DMS53 treated with DMSO at 0.1 percent for 48 hours (cell line): ENCODE measurements at regions not wholly inside any gene's neighbourhood (a gene's known extent, or its start where the extent isn't known, plus 50 kb on each side); places are given as distances from the start of the nearest gene placed in this dataset.
A peak's percentile ranks its signal among the peaks of the same experiment; 100 is the strongest.

Source experiments
- DNase-seq: peaks from one replicate; lab custom pipeline; 2025; ENCODE audit not compliant: unreplicated experiment; lab: John Stamatoyannopoulos, UW

DNA sequence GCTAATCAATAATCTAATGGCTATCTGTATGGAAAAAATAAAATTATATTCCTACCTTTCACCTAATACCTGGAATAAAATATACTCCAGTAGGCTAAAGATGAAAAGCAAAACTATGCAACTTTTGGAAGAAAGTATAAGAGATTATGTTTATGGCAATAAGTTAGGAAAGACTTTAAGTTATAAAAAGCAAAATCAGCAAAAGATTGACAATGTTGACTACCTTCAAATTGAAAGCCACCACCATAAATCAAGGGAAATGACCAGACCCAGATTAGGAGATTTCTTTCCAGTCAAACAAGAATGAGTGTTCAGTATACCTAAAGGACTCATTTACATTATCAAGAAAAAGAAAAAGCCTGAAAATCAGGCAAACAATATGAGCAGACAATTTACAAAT, 159.1 kb upstream of the ZBED5 start:
- no peak for DNase-seq

DNA sequence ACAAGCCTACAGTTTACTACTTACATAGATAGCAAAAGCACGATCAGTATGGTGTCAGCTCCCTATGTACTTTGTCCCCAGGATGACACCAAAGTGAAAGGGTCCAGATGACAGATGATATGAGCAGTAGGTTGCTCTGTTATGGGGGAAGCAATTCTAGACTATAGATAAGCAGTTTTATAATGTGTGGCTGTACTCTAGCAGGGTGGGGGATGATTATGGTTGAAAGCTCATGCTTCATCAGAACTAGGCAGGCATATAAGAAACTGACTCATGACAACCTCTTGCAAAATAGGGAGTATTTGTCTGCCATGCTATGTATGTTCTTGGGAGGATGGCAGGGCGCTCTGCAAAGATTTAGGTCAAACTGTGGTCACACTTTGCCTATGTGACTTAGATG, 158.2 kb upstream of the ZBED5 start:
- DNase-seq = no peak

DNA sequence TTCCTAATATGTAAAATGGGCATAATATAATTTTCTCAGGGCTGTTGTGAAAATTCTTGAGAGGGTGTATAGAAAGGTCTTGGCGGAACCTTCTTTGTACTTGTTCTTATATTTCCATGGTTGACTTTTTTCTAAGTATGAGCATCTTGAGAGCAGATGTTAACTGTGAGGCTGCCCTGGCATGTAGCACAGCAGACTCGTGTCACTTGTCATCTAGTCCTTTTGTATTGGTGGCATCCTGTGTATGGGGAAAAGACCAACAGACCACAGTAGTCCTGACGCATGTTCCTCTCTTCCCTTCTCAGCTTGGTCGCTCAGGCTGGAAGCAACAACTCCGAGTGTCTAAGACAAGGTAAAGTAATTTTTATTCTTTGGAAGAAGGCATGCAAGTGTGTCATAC, 153.8 kb upstream of the ZBED5 start:
- DNase-seq = no peak

DNA sequence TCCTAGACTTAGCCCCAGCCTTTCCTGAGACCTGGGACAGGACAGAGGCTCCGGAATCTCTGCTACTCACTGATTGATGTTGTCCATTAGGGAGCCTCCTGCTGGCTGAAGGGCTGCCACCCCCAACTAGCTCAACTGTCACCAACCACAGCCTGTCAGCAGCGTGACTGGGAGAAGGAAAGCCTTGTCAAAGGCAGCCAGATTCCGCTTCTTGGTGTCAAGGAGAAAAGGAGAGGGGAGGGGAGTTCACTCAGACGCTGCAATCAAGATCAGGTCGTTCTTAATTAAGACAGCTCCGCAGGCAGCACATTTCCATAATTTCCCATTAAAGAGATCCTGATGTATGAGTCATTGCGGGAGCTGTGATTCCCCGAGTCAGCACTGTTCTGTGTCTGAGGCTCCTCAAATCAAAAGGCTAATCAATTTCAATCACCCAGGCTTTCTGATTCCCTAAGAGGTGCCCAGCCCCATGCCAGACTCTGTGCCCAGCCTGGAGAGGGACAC, 152.8 kb upstream of the ZBED5 start:
- DNase-seq = no peak

DNA sequence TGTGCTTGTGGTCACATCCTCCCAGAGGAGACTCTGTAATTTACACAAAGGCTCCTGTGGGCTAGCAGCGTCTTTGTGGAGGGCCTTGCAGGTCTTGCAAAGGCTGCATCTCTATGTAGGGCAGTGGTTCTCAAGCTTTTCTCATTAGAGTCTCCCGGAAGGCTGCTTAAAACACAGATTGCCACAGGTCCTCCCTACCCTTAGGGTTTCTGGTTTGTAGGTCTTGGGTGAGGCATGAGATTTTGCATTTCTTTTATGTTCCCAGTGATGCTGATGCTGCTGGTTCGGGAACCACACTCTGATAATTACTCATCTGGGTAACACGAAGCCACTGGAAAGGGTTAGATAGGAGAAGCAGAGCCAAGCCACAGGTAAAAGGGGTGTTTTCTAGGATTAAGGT, 151.3 kb upstream of the ZBED5 start:
- DNase-seq = no peak

DNA sequence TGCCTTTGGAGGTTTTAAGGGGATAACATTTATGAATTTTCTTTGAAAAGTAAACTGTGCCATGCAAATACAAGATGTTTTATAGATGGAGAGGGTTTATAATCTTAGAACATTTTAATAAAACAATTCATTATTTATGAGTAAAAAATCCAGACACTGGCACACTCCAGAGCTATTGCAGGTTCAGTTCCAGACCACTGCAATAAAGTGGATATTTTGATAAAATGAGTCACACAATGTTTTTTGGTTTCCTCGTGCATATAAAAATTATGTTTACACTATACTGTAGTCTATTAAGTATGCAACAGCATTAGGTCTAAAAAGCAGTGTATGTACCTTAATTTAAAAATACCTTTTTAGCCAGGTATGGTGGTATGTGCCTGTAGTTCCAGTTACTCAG, 146.2 kb upstream of the ZBED5 start:
- no peak for DNase-seq

DNA sequence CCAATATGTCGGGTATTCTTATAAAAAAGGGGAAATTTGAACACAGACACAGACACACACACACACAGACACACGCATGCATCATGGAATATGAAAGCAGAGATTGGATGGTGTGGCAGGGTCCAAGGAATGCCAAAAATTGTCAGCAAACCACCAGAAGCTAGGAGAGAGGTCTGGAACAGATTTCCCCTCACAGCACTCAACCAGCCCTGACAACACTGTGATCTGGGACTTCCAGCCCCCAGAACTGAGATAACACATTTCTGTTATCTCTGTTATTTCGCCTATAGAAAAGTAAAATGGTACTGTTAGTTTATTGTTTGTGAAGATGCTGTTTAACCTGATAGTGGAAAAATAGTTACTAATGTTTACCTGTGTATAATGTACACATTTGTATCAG, 145.4 kb upstream of the ZBED5 start:
- DNase-seq = no peak

DNA sequence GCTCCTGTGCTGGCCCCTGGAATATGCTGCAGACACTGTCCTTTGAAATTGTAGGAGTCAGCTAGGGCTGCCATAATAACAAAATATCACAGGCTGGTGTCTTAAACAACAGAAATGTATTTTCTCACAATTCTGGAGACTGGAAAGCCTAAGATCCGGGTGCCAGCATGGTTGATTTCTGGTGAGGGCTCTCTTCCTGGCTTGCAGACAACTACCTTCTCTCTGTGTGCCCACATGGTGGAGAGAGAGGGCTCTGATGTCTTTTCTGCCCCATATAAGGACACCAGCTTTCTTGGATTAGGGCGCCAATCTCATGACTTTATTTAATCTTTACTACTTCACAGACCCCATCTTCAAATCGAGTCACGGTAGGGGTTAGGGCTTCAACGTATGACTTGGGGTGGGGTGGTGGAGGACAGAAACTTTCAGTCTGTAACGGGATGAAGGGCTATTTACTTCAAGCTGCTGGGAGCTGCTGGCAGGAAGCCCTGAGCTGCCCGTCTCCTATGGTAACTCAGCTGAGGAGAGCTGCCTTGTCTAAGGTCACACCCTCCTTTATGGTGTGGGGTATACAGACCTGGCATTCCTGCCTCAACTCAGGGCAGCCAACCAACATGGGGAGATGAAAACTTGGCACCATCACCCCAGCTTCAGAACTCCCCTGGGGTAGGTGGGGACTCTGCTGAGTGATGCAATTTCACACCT, 142.9 kb upstream of the ZBED5 start:
- no peak for DNase-seq

DNA sequence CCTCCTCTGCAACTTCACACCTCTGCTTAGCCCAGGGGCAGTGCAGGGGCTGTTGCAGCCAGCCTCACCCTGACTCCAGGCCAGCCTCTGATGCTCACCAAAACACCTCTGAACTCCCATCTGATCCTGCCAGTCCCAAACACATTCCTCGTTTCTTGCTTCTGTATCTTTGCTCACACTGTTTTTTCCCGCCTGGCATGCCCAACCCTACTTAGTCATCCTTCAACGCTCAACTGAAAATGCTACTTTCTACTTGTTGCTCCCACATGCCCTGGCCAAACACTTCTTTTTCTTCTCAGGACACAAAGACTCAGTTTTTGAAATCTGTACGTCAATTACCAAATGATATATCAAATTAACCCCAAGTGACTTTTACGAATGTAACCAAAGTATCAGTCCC, 140.8 kb upstream of the ZBED5 start:
- no peak for DNase-seq

DNA sequence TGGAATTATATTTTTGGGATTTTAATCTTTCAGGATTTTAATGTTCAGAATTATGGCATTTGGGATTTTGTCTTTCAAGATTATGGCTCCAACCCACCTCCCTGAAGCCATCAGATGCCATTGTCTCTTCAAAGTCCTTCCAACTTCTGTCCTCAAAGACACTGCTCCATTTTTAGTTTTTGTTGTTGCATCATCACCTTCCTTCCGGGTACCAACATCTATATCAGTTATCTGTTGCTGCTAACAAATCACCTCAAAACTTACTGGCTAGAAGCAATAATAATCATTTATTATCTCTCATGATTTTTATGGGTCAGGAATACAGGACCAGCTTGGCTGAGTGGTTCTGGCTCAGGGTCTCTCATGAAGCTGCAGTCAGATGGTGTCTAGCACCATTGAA, 138.8 kb upstream of the ZBED5 start:
- no peak for DNase-seq

DNA sequence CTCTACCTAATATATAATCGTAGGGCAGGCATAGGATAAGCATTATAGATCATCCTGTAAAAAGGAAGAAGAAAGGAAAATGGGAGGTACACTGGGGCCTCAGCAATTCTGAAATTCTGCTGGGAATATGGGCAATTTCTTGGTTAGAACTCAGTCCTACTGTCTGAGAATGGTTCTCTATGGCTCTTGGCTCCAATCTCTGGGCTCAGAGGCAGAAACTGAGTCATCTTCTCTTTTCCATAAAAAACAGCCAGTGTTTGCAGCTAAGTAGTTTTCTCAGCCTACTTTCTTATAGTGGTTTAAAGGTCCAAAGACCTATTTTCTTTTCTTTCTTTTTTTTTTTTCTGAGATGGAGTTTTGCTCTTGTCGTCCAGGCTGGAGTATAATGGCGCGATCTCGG, 135.8 kb upstream of the ZBED5 start:
- DNase-seq = no peak

DNA sequence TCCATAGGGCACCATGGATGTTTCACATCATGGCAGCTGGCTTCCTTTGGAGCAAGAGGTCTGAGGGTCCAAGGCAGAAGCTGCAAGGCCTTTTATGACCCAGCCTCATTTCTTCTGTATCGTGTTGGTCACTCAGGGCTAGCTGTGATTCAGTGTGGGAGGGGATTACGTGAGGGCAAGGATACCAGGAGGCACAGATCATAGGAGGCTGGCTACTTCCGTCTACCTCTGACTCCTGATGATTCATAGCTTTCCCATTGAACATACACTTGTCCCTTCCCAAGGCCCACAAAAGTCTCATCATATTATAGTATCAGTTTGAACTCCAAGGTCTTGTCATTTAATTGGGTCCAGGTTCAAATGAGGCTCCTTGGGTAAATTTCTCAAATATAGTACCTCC, 135.3 kb upstream of the ZBED5 start:
- no peak for DNase-seq

DNA sequence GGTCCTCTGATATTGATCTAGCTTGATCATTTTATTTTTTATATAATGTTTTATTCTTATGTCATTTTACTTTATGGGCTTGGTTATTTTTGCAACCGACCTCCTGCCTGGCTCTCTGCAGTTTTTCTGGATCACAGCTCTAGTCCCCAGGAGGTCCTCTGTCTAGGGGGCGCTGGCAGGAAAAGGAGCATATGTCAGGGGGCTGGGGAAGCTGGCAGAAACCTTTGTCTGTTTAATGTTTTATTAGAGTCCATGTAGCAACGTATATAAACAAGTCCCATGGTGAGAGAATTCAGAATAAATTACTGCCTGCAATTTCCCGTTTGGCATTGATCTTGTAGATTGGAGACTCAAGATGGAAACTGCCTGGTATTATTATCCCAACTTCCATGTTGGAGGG, 133.5 kb upstream of the ZBED5 start:
- no peak for DNase-seq

DNA sequence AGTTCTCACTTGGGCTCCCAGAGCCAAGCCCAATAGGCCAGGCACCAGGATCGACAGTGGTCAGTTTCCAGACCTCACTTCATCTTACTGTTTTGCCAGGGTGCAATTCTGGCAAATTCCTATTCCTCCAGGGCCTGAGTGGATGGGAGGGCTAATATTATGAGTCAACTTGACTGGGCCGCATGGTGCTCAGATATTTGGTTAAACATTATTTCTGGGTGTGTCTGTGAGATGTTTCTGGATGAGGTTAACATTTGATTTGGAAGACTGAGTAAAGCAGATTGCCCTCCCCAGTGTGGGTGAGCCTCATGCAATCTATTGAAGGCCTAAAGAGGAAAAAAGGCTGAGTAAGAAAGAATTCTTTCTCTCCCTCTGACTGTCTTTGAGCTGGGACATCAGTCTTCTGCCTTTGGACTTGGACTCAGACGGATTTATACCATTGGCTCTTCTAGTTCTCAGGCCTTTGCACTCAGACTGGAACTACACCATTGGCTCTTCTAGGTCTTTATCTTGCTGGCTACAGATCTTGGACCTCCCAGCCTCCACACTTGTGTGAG, 132.9 kb upstream of the ZBED5 start:
- DNase-seq = no peak

DNA sequence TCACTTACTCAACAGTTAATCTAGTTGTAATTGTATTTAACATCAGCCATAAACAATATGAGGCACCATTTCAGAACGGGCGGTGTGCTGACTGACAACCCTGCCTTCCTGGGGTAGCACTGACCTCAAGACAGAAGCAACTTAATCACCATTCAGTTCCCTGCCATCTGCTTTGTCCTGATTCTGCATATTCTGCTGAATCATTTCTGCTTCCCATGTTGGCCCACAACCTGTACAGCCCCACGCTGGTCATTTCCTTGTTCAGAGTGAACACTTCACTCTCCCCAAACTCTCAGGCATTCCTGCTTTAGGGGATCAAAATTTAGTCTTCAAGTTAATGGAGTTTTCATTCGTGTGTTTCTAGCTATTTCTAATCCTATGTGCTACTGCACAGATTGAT, 132.3 kb upstream of the ZBED5 start:
- DNase-seq = no peak

DNA sequence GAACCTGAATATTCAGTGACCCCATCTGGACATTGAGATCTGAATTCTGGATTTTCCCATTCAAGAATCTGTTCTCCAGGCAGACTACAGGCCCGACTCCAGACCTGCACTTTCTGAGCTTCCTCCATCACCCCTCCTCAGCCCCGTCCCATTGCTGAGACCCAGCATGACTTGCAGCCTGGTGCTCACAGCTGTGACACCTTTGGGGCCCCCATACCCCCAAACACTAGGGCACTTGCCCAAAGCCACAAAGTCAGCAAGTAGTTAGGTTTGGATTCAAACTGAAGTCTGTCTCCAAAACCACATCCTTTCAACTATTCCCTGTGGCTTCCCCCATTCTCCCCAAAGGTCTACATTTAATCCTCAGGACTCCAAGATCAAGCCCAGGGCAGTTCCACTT, 128.2 kb upstream of the ZBED5 start:
- no peak for DNase-seq

DNA sequence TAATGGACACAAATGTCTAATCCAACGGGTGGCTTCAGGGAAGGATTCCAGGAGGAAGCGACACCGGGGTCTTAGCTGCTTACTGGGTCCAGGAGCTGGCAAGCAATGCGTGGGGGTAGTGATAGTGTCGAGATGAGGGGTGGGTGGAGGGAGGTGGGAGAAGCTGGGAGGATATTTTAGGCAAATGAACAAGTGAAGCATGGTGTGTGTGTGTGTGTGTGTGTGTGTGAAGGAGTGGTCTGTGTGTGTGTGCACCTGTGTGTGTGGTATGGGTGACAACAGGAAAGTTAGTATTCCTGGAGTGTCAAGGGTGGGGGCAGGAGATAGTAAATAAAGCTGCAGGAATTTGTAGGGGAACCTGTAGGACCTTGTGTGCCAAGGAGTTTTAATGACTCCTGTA, 126.9 kb upstream of the ZBED5 start:
- no peak for DNase-seq

DNA sequence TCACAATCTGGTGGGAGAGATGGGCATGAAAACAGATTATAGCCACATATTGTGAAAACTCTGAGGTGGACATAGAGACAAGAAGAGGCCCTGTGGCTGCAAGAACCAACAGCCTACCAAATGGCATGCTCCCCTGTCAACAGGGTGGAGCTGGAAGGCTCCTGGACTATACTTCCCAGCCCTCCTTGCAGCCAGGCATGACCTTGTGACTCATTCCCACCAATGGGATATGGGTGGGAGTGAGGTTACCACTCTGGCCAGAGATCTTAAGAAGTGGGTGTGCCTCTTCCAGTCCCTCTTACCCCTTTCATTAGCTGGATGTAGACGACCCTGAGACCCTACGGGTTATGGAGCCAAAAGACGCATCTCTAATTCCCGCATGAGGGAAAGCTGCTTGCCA, 126.4 kb upstream of the ZBED5 start:
- no peak for DNase-seq

DNA sequence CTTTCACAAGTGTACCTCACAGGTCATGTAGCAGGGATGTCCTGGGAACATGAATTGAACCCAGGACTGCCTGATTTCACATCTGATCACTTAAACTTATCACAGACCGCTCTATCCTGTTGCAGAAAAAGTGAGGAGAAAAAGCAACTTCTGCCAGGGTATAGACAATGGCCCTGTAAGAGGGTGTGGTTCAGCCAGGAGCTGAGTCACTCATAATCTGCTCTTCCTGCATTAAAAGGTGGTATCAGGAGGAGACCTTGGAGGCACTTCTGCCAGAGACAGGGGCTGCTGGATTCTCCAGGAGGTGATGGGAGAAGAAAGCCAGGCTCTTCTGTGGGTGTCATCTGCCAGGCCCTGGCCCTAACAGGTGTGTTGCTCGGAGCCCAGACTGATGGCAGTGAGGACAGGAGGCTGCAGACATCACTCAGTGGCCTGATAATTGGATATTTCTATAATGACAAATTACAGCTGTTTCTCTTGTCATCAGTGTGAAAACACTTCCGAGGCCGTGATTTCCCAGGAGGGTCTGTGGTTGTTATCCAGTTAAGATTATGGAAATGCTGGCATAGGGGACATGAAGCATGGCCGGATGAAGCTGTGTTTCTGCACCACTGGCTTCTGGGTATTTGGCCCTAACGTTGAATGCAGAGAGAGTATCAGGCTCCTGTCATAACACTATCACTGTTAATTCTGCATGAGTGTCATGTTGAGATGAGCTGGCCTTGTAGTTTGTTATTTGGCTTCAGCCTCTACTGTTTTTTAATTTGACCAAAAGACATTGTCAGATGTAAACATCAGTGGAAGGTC, 125.1 kb upstream of the ZBED5 start:
- DNase-seq = peak; percentile 7

DNA sequence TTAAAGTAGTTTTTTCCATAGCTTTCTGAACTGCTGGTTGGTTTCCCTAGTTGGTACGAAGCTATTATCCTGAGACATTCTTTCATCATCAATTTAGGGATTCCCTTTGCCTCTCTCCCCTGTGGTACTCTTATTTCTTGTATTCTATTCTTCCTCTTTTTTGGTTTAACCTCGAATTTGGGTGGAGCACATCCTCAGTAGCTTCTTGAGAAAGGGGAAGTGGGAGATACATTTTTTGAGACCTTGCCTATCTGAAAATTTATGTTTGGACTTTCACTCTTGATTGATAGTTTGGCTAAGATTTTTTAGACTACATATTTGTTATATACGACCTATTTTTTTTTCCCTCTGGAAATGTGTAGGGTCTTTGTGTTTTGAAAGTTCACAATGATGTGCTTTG, 121.7 kb upstream of the ZBED5 start:
- DNase-seq = no peak

DNA sequence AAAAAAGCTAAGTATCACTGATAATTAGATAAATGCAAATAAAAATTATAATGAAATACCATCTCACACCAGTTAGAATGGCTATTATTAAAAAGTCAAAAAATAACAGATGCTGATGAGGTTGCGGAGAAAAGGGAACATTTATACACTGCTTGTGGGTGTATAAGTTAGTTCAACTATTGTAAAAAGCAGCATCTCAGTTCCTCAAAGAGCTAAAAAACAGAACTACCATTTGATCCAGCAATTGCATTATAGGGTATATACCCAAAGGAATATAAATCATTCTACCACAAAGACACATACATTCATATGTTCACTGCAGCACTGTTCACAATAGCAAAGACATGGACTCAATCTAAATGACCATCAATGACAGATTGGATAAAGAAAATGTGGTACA, 120.3 kb upstream of the ZBED5 start:
- no peak for DNase-seq

DNA sequence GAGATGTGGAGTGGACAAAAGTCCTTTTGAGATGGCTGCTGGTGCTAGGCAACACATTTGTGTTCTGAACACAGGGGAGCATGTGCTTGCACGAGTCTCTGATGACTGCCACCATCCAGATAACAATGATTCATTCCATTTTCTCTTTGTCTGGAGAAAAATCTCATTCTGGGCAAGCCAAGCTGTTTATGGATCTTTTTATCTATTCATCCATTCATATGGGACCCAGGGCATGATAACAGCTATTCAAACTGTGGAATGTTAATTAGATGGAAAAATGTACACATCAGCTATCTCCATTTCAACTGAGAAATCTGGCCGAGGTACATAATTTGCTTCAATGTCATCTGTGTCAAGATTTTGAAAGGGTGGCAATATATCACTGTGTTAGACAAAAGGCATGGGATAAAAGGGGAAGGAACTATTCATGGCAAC, 117.5 kb upstream of the ZBED5 start:
- DNase-seq = no peak
